A204.1 (cell line): ENCODE measurements at regions not wholly inside any gene's neighbourhood (a gene's known extent, or its start where the extent isn't known, plus 50 kb on each side); places are given as distances from the start of the nearest gene placed in this dataset.

ENCODE experiments used
- FAIRE-seq: peaks from 2 replicates; lab custom pipeline; 2012; peaks lifted over from hg19 to GRCh38; lab: Jason Lieb, UNC

DNA sequence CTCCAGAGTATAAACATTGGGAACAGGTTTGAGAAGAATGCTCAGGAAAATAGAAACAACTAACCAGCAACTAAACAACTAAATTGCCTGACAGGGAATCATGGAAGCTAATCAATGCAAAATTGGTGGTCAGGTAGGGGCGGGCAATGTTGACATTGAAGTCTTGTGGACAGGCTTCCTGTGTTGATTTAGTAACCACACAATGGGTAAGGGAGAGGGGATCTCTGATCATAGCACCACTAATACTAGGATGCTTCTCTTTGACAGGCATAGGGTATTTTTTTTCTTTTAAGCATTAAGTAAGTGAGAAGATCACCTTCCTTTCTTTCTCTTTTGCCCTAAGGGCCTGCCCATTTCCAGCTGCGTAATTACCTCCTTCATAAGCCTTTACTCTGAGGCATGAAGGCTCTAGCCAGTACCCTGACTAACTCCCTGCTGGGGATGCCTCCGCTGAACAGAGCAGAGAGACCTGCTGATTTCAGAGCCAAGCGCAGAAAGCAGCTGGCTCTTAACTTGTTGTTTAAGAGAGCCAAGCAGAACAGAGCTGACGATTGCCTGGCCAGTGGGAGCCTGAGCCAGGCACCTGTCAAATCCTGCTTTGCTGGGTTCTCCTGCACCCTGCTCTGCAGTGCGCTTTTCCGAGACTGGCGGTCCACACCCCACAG lies 118.7 kb downstream of the BMP2 start:
- no peak for FAIRE-seq

DNA sequence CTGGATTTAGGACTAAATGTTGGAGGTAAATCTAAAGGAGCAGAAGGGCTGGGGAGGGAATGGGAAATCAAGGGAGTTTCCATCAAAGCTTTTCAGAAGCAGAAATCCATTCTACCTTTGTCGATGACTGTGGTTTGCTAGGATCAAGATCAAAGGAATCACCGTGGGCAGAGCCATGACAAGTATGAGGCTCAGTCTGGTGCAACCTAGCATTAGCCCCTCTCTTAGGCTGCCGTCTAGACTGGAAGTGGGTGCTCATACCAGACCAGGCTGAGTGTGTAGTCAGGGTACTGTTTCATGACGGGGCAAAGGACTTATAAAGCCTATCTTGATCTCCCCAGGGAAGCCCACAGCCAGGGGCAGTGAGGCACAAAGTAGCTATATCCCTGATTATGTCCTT lies 120.5 kb downstream of the BMP2 start:
- FAIRE-seq, result no peak

DNA sequence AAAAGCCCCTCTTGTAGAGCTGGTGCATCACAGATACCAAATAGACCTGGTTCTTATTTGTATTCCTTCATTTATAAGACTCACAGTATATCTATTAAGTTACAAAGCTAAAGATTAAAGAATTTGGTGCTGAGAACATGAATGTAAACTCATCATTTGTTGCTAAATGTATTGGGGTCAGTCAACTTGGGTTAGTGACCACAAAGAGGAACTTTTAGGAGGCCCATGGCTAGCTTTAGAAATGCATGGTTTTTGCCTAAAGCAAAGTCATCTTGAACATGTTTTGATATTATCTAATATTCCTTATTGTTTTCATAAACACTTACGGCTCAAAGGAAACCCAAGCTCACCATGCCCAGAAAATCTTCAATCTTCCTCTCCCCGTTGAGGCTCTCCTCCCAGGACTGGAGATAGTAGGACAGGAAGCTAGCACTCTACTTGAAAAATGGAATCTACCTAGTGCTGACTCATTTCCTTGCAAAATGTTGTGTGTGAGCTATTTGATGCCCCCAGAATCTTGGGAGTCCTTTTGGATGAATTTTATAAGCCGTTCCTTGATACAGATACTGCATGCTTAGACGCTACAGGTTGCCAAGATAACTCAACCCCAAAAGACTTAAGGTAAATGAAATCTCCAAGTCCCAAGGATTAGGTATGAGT lies 121.4 kb downstream of the BMP2 start:
- FAIRE-seq, result no peak

DNA sequence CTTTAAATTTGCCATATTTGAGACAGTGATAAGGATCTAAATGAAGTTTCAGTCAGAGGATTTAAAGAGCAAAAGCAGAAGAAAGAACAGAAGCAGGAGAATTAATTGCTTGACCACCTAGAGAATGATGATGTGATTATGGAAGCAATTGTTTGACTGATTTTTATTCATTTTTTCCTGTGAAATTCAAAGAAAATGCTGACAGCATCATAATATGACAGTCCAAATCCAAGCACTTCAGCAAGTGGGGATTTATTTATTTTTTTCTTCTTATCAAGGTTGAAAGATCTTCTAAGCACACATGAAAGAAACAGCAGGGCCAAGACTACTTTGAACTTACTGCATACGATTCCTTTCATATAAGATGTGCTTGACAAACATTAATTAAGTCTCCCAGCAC lies 125.2 kb downstream of the BMP2 start:
- no peak for FAIRE-seq

DNA sequence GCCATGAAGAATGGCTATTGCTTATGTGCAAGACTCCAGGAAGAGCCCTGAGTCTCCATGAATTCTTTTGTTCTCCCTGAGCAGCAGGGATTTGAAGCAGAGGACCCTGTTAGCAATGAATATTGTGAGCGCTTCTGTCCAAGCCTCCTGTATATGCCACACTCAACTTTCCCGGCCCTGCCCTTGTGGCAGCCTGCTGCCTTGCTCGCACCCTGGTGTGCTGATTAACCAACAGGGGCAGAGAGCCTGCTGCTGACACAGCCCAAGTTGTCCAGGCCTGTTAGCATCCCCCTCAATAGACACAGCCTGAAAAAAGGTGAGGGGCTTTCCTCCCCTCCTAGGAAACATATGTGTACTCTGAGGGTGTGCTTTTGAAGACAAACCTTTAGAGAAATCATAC lies 131.4 kb downstream of the BMP2 start:
- no peak for FAIRE-seq

DNA sequence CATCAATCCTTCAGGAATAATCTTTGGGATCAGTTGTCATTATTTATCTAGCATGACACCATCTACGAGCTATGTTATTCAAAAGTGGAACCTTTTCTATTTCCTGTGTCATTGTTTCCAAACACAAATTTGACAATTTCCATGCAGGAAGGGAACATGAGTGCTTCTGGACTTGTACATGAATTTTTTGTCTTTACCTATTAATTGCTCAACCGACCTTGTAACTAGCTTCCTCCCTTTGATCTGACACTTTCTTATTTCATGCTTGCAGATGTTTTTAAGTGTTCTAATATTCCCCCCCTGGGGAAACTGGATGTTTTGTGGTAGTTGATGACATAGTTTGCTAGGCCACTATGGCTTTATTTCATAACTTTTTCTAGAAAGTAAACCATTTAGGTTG lies 139.4 kb downstream of the BMP2 start:
- no peak for FAIRE-seq

DNA sequence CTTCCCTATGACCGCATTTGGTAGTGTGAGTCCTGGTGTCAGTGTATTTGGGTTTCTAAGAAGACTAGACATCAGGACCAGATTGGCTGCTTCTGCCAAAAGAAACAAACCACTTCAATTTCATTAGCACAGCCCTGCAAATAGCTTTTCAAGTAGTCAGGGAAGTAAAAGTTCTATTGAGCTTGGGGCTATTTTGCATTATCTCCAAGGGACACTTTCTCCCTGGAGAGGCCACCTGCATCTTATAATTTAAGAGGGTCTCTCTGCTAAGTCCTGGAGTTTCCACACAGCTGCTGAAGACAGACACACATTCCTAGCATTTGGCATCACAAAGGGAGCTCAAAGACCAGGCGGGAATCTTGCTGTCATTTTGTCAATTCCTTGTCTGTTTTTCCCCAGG lies 141.2 kb downstream of the BMP2 start:
- FAIRE-seq, result no peak

DNA sequence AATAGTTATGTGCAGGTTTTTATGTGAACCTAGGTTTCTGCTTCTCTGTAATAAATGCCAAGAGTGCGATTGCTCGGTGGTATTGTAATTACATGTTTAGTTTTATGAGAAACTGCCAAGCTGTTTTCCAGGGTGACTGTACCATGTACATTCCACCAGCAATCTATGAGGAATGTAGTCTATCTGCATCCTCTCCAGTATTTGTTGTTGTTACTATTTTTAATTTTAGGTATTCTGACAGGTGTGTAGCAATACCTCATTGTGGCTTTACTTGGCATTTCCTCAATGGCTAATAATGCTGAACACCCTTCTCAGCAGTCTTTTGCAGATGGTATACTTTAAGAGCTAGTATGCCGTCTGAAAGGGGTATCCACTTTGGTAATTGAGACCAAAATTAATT lies 142.1 kb downstream of the BMP2 start:
- FAIRE-seq, result no peak

DNA sequence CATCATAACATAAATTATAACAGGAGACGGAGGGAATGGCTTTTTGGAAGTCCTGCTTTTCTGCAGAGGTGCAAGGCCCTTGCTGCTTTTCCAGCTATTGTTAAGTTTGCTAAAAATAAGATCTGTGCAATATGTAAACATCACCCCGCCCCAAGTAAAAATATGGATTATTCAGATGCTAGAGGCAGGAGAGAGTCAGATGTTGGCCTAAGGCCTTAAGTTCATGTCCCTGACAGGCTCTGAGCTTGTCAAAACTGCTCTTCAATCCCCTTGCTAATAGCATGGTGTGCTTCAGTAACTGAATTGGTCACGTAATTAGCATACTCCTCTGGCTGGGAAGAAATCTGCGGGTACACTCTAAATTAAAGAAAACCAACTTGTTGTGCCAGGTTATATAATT lies 147.5 kb downstream of the BMP2 start:
- FAIRE-seq, result no peak

DNA sequence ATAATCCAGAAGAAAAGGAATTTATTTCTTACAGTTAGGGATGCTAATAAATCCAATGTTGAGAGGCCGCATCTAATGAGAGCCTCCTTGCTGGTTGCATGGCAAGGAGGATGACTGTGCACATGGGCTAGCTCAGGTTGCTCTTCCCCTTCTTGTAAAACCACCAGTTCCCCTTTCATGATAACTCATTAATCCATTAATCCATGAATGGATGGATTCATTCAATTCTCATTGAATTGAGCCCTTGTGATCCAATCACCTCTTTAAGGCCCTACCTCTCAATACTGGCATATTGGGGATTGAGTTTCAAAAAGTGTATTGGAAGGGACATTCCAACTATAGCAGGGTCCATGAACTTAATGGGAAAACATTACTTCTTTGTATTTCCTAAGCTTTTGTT lies 149.5 kb downstream of the BMP2 start:
- FAIRE-seq, result no peak

DNA sequence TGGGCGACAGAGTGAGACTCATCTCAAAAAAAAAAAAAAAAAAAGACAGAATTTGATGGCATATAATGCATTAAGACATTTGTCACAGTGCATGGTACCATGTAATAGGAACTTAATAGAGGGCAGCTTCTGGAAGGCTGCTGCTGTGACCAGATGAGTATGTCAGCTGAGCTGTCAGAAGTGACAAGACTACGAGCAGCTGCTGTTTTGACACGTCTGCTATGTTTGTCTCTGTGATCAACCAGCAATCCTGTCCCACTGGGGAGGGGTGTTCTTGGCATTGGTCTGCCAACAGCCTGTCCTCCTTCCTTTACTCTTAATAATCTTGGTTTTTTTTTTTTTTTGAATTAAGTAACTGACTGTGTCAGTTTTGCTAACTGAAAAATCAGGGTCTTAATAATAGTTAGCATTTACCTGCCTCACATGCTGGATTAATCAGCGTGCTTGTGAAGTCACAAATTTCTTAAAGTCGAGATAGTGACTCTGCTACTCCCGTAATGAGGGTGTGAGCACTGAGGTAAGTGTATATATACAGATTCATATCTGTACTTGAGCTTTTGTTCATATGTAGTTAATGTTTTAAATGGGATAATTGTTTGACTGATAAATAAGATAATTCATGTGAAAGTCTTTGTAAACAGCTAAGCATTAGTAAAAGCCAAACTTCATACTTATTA lies 152.4 kb downstream of the BMP2 start:
- no peak for FAIRE-seq

DNA sequence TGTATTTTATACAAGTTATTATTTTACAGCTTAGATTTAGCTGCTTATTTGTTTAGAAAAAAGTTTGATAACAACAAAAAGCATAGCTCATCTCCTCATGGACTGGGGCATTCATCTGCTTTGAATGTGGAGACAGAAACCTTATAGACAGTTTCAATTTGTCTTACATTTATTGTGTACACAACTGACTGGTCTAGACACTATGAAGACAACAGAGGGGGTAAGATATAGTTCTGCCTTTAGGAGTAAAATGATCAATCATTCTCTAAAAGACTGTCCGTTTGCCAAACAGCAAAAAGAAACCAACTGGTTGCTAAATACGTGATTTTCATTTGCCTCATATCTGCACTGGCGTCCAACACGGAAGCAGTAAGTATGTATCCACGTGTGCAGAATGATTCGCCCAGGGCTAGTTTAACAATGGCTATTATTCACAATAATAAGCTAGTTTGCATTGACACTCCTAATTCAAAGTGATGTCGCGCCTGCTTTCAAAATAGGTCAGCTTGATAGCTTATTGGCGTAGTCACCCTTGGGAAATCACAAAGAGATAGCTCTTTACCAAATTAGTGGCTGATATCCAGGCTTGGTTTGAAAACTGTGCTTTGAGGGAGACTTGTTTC lies 153.6 kb downstream of the BMP2 start:
- FAIRE-seq, result no peak

DNA sequence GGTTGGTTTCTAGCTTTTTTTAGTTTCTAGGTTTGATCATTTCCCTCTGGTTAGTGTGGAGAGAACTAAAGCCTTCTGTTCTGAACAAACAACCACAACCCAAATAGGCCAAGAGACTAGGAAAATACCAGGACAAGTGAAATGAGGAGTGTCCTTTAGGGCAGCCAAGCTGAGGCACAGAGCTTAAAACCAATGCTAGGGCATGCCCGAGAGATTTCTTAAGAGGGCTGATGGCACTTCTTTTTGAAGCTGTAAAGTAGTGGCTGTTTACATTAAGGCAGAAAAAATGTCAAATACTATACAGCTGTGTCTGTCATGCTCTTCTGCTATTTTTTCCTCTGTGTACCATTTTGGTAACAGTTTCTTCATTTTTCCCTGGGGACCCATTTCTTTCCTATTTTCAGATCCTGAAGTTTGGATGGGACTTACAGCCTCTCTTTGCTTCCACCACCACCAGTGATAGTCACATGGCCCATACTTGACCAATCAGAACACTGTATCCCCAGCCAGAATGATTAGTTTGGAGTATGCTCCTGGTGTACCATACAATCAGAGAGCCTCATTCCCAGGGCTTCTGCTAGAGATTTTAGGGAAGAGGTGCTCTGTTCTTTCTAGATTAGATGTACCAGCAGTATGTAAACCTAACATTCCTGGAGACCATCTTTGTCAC lies 154.4 kb downstream of the BMP2 start:
- no peak for FAIRE-seq

DNA sequence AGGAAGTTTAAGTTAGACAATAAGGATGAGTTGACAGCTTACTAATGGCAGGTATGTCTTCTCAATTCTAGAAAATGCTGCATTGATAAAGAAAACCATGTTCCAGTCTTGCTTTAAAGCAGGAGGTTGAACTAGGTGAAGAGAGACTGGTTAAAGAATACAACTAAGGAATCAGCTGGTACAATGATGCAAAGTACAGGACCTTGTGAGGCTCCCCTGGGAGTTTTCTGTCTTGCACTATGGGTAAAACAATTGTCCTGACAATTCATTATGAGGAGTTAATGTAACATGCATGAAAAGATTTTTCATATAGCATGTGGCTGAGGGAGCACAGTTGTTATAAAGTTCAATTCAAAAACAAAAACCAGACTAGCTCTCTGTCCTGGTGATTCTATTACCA lies 157.2 kb downstream of the BMP2 start:
- FAIRE-seq, result no peak

DNA sequence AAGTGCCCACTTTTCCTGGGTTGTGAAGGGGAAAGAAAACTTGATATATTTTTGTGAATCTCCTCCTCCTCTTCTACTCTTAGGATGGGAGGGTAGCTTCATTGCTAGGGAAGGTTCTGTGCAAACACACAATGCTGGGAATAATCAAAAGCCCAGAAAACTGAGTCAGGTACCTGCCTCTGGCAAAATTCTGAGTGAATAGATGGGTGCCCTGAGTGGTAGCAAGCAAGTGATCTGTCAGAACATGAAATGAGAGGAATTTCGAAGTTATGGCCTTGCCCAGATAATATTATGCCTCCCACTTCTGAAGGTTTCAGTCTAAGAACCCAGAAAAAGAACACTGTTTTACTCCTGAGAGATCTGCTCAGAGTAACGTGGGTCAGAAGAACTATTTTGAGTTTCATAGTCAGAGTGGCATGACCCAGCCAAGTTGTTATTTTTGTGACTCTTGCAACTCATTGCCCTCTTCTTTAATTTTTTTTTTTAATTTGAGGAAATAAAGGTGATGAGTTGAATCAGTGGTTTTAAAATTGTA lies 158.3 kb downstream of the BMP2 start:
- no peak for FAIRE-seq

DNA sequence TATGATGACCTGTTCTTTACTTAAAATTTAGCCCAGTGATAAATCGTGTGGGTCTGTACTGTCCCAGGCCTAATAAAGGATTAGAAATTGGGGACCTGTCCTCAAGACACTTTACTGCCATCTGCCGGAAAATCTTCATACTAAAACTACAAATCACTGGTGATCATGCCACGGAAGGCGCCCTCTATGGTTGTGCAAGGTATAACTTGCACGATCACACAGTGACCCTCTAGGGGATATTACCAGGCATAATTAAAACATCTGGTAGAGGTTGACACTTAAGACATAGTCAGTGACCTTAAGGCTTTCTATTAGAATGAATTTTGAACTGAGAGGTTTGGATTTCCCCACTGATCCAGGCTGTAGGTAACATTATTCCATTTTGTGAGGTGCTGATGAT lies 172.6 kb downstream of the BMP2 start:
- FAIRE-seq, result no peak

DNA sequence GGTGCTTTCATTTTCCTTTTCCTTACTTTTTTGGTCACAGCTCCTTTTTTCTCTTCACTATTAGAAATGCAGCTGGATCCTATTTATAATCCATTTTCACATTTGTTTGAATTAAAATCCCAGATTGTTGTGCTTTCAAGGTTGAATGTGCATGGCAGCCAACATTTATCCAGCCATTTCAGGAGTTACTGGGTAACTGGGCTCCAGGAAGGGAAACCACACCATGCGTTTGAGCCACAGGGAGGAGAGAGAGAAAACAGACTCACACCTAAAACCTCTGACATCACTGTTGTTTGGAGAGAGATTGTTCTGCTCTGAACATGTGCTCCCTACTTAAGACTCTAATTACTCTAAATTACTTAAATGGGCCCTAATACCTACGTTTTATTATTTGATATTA lies 173.4 kb downstream of the BMP2 start:
- FAIRE-seq, result no peak

DNA sequence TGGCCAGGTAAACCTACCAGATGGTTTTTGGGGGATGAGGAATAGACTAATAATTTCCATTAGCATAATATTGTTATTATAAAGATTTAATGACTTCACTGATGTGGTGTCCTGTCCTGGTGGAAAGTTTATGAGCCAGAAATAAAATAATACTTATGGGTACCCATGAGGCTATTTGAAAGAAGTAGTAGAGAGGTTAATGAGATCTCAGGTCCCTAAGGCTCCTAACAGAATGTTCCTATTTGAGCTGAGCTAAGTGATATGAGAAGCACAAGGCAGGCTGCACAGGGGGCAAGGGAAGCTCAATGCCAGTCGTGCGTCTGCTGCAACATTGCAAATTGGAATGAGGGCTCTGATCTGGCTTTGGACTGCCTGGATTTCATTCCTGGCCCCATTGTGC lies 174.1 kb downstream of the BMP2 start:
- FAIRE-seq, result no peak

DNA sequence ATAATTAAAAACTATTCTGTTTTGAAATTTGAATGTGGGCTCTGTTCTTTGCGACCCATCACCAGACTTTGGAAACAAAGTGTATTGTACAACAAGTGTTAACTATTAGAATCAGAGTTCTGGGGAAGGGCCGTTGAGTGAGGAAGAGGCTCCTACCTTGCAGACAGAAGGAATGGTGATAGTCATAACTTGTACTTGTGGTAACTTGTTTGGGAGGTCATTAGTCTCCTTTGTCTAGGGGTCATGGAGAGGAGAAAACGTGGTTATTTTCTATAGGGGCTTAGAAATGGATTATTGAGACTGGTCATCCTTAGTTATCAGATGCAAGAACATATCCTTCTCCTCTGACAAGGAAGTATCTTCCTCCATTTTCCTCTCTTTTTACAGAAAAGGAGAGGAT lies 174.8 kb downstream of the BMP2 start:
- FAIRE-seq, result no peak

DNA sequence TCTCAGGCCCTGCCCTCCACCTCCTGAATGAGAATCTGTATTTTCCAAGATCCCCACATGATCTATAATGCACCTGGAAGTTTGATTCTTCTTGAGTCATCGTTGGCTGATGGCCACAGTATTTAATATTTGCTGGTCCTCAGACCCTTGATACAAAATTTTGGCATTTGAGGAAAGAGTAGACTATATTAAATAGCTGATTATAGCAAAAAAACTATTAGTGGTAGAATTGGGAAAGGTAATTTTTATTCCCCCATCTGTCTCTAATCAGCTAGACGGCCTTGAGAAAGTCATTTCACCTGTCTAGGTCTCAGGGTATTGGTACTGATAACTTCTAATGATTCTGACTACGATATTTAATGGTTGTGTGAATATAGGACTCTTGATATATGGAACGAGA lies 176.8 kb downstream of the BMP2 start:
- no peak for FAIRE-seq

DNA sequence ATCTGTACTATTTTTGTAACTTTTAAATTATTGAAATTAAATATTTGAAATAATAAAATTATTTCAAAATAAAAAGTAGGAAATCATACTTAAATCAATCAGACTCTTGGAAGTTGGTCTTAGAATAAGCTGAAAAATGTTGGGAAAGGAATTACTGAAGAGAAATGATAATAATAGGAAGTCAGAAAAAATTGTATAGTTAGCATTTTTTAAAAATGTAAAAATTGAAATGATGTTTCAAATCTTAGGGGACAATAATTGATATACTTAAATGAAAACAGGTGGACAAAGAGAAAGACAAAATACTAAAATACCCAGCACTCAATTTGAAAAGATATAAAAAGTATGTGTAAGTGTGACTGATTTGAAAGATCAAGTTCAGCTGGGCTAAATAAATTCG lies 186.1 kb downstream of the BMP2 start:
- FAIRE-seq, result peak; percentile 68

DNA sequence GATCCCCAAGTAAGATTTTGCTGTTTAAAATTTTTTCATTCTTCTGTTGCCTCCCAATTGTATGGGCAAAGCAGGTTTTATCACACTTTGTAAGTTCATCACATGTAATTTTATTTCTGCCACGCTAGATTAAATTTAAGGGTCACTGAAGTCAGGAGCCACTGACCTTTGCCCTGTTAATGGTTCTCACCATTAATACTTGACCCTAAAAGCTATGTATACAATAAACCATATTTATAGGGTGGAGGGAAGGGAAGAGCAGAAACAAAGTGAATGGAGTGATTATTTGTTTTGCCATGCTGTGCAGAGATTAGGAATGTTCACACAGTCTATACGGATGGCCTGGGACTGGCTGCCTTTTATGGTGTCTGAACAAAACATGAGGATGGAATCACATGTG lies 186.7 kb downstream of the BMP2 start:
- FAIRE-seq, result no peak

DNA sequence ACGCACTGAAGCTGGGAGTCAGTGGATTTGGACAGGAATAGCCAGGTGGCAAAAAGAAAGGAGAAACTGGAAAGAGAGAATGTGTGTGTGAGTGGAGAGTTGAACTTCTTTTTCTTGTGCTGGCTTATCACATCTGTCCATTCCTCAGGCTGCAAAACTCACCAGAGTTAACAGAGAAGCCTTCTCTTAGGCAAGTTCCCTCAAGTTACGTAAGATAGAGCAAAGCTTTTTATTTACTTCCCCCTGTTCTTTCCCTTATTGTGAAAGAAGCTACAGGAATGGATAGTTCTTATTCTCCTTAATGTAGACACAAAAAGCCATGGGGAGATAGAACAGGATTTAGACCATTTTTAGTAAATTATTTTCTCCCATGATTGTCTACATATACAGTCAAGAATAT lies 188.6 kb downstream of the BMP2 start:
- no peak for FAIRE-seq
